GM13977 (cell line): ENCODE measurements at regions not wholly inside any gene's neighbourhood (a gene's known extent, or its start where the extent isn't known, plus 50 kb on each side); places are given as distances from the start of the nearest gene placed in this dataset.
"Not testable (repeated sequence)": the region's sequence is repeated elsewhere in the genome, so short reads cannot be mapped to it uniquely, and the experiment has no call there.

Source experiments
- DNase-seq: peaks from one replicate; pipeline ENCODE4 v3.0.0; 2012; ENCODE audit warnings: low spot score
- CTCF ChIP-seq: IDR thresholded peaks from 2 replicates; pipeline ENCODE4 v1.5.1; 2012; ENCODE audit warnings: mild to moderate bottlenecking, control low read depth; ENCODE audit not compliant: insufficient read depth; ENCODE audit errors: extremely low read depth, missing control alignments
- in situ Hi-C: fragments of 300-500 bp; cut with MboI; formaldehyde crosslinking; loops from one replicate; pipeline ENCODE4 v1.12.0; 2022; ENCODE audit warnings: low sequenced_read_pairs, low pct_unique_long_range_greater_than_20kb, mixed read lengths, inconsistent platforms; ENCODE audit not compliant: unreplicated experiment

- in situ Hi-C loops = no loop called here
- TF ChIP-seq CTCF = no peak
- no peak for DNase-seq
Measured at GRCh38 chr19:20289186-20289585, 122.2 kb downstream of the ZNF486 start.

- in situ Hi-C loops = no loop called here
- TF ChIP-seq CTCF = no peak
- no peak for DNase-seq
Measured at GRCh38 chr19:20287070-20287469, 120.1 kb downstream of the ZNF486 start.

GRCh38 chr19:20285876-20286275 is 118.9 kb downstream of the ZNF486 start:
- DNase-seq, in situ Hi-C loops: not testable (repeated sequence)

DNA sequence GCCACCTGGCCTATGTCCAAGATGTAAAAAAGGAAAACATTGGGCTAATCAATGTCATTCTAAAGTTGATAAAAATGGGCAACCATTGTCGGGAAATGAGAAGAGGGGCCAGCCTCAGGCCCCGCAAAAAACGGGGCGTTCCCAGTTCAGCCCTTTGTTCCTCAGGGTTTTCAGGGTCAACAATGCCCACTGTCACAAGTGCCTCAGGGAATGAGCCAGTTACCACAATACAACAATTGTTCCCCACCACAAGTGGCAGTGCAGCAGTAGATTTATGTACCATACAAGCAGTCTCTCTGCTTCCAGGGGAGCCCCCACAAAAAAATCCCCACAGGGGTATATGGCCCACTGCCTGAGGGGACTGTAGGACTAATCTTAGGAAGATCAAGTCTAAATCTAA is 112.5 kb downstream of the ZNF486 start:
- DNase-seq = no peak
- in situ Hi-C loops = no loop called here
- no peak for TF ChIP-seq CTCF

DNA sequence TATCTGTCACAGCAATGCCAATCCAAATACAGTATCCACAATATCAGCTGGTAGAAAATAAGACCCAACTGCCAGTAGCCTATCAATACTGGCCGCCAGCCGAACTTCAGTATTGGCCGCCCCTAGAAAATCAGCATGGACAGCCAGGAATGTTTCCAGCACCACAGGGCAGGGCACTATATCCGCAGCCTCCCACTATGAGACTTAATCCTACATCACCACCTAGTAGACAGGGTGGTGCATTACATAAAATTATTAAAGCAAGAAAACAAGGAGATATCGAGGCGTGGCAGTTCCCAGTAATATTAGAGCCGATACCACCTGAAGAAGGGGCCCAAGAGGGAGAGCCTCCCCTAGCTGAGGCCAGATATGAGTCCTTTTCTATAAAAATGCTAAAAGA is 111.3 kb downstream of the ZNF486 start:
- DNase-seq = peak; percentile 11
- in situ Hi-C loops = no loop called here
- peak; percentile 53 for TF ChIP-seq CTCF

DNA sequence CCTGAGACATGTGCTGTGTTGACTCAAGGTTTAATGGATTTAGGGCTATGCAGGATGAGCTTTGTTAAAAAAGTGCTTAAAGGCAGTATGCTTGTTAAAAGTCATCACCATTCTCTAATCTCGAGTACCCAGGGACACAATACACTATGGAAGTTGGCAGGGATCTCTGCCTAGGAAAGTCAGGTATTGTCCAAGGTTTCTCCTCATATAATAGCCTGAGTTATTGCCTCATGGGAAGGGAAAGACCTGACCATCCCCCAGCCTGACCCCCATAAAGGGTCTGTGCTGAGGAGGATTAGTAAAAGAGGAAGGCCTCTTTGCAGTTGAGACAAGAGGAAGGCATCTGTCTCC is 109.7 kb downstream of the ZNF486 start:
- DNase-seq, in situ Hi-C loops: not testable (repeated sequence)

DNA sequence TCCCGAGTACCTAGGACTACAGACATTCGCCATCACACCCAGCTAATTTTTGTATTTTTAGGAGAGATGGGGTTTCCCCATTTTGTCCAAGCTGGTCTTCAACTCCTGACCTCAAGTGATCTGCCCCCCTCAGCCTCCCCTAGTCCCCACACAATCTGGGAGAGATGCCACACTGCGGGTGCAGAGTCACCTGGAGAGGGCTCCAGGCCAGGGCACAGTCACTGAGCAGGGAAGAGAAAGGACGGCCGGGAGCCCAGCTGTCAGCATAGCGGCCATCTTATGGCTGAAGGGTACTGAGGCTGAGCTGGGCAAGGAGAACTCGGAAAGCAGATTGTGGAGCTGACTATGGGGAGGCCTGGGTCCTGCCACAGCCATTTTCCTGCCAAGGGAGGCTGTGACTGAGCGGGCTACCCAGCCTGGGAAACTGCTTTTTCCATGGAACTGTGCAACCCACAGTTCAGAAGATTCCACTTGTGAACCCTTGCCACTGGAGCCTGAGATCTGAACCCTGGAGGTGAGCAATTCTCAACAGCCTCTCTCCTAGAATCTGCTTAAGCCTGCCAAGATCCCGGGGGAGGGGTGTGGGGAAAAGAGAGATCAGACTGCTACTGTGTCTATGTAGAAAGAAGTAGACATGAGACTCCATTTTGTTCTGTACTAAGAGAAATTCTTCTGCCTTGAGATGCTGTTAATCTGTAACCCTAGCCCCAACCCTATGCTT is 109.2 kb downstream of the ZNF486 start:
- in situ Hi-C loops = no loop called here

More for the DNA sequence above, 109.2 kb downstream of the ZNF486 start:
- no peak for TF ChIP-seq CTCF
- no peak for DNase-seq
